ENCODE measurements at regions not wholly inside any gene's neighbourhood (a gene's known extent, or its start where the extent isn't known, plus 50 kb on each side); places are given as distances from the start of the nearest gene placed in this dataset.

DNA sequence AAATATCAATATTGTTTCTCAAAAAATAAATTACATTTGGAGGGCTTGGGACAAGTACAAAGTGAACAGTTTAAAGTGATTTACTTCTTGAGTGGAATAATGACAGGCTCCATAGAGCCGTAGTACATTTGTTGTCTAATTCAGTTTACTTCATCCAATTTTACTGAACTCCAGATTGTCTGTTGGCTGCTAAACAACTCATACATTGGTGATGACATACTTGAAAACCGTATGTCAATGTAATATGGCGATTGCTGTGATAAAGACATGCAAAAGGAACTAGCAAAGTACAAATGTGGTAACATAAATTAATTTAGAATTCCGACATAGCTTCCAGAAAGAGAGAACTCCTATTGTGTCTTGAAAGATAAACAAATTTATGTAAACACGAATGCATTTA, 1197.5 kb upstream of the CDH18 start:
- in situ Hi-C loops (cut with MboI): no loop called here
- TF ChIP-seq GABPA (IDR thresholded peaks at IDR 0.05; ENCODE audit: low read depth): no peak
- no peak for DNase-seq (ENCODE audit: low read depth, low spot score)
- no peaks in the 10 kb centered on the region for H3K36me3 ChIP-seq (ENCODE audit: control insufficient read depth in 2 of 2, insufficient read depth in 2 of 2, low read length in 1 of 2)
- no peak overlapping the region for H3K27ac ChIP-seq (ENCODE audit: control insufficient read depth, insufficient read depth)
- H3K9ac ChIP-seq (ENCODE audit: control insufficient read depth, insufficient read depth, low read length): no peak overlapping the region
- intact Hi-C loops (cut with micrococcal nuclease; ENCODE audit: unreplicated experiment): no loop called here
- ChIA-PET POLR2A (no interaction called here), RAD21 (ENCODE audit: unreplicated experiment) (no interaction called here), CTCF (no interaction called here), SMC1A (ENCODE audit: uncharacterized antibody, unreplicated experiment) (interaction anchor here (0.6 kb wide), 1 partner anchor 323 kb away, joined by 3 read pairs; no protein-coding TSS in a partner anchor)
- 20% methylated on average over 5 of the region's 5 CpGs for WGBS (ENCODE audit: insufficient coverage, insufficient replicate concordance, low lambda C conversion rate, missing lambda C conversion rate)
- no peak overlapping the region for H2AFZ ChIP-seq (ENCODE audit: control insufficient read depth, low read depth, low read length)
- ATAC-seq: no peak
- FAIRE-seq: no peak
- H3K4me1 ChIP-seq (ENCODE audit: control insufficient read depth, insufficient read depth, low read length): no peaks in the 10 kb centered on the region
- H3K27me3 ChIP-seq (replicated peaks in 1 of 2; ENCODE audit: control insufficient read depth in 2 of 2, insufficient read depth in 2 of 2, low read length in 1 of 2): no peaks in the 10 kb centered on the region
- H3K9me3 ChIP-seq (replicated peaks; ENCODE audit: control insufficient read depth, insufficient read depth, low read length): no peaks in the 10 kb centered on the region
- H3K4me3 ChIP-seq: no peak overlapping the region
- H4K20me1 ChIP-seq (ENCODE audit: control insufficient read depth, insufficient read depth): no peaks in the 10 kb centered on the region
- no peaks in the 10 kb centered on the region for H3K79me2 ChIP-seq (ENCODE audit: control insufficient read depth, insufficient read depth, low read length)
- BruUV-seq (replicated peaks): no TSS peak
- H3K4me2 ChIP-seq (ENCODE audit: control insufficient read depth, insufficient read depth): no peak overlapping the region

DNA sequence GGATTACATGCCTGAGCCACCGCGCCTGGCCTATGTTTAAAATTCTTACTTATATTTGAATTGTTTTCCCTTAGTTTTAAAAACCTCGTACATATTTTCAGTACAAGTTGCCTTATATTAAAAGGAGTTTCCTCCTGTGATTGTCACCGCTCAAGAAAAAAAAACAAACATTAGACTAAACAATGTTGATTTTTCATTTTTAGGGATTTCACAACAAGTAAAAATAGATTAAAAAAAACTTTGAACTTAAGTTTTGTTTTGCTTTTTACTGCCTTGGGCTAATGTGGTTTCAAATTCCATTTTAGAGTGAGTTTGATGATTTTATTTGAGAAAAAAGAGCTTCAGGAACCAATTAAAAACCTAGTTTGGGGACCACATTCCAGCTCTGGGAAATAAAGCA, 1196.6 kb upstream of the CDH18 start:
- H3K27me3 ChIP-seq (replicated peaks in 1 of 2; ENCODE audit: control insufficient read depth in 2 of 2, insufficient read depth in 2 of 2, low read length in 1 of 2): no peaks in the 10 kb centered on the region
- RAD21 ChIA-PET (ENCODE audit: unreplicated experiment): no interaction called here
- H3K9me3 ChIP-seq (replicated peaks; ENCODE audit: control insufficient read depth, insufficient read depth, low read length): no peaks in the 10 kb centered on the region
- H3K79me2 ChIP-seq (ENCODE audit: control insufficient read depth, insufficient read depth, low read length): no peaks in the 10 kb centered on the region
- no peak overlapping the region for H3K9ac ChIP-seq (ENCODE audit: control insufficient read depth, insufficient read depth, low read length)
- no peak overlapping the region for H3K4me3 ChIP-seq
- POLR2A ChIA-PET: interaction anchor here (0.5 kb wide), 1 partner anchor 466 kb away, joined by 3 read pairs; no protein-coding TSS in a partner anchor
- SMC1A ChIA-PET (ENCODE audit: uncharacterized antibody, unreplicated experiment): no interaction called here
- H3K36me3 ChIP-seq (ENCODE audit: control insufficient read depth in 2 of 2, insufficient read depth in 2 of 2, low read length in 1 of 2): no peaks in the 10 kb centered on the region
- H3K27ac ChIP-seq (ENCODE audit: control insufficient read depth, insufficient read depth): no peak overlapping the region
- no peaks in the 10 kb centered on the region for H4K20me1 ChIP-seq (ENCODE audit: control insufficient read depth, insufficient read depth)
- intact Hi-C loops (cut with micrococcal nuclease; ENCODE audit: unreplicated experiment): no loop called here
- H3K4me2 ChIP-seq (ENCODE audit: control insufficient read depth, insufficient read depth): no peak overlapping the region
- H2AFZ ChIP-seq (ENCODE audit: control insufficient read depth, low read depth, low read length): no peak overlapping the region
- in situ Hi-C loops (cut with MboI): no loop called here
- FAIRE-seq (no peak), DNase-seq (ENCODE audit: low read depth, low spot score) (no peak), ATAC-seq (no peak)
- BruUV-seq (replicated peaks): no TSS peak
- CTCF ChIA-PET: no interaction called here
- 68% methylated on average over 4 of the region's 4 CpGs for WGBS (ENCODE audit: insufficient coverage, insufficient replicate concordance, low lambda C conversion rate, missing lambda C conversion rate)
- H3K4me1 ChIP-seq (ENCODE audit: control insufficient read depth, insufficient read depth, low read length): no peaks in the 10 kb centered on the region
- TF ChIP-seq BMI1 (IDR thresholded peaks at IDR 0.05; ENCODE audit: borderline replicate concordance) (no peak), CHD1 (IDR thresholded peaks at IDR 0.05; ENCODE audit: low read depth, low read length) (no peak), SMAD5 (IDR thresholded peaks at IDR 0.05; ENCODE audit: low read depth) (no peak), KLF5 (IDR thresholded peaks at IDR 0.05; ENCODE audit: partially characterized antibody) (no peak), ATF7 (IDR thresholded peaks at IDR 0.05; ENCODE audit: low read depth) (no peak), STAT3 (IDR thresholded peaks at IDR 0.05; ENCODE audit: low read depth, low read length) (no peak), SIN3A (IDR thresholded peaks at IDR 0.05; ENCODE audit: low read depth, low read length) (no peak)
- TF ChIP-seq, protein P1, sequence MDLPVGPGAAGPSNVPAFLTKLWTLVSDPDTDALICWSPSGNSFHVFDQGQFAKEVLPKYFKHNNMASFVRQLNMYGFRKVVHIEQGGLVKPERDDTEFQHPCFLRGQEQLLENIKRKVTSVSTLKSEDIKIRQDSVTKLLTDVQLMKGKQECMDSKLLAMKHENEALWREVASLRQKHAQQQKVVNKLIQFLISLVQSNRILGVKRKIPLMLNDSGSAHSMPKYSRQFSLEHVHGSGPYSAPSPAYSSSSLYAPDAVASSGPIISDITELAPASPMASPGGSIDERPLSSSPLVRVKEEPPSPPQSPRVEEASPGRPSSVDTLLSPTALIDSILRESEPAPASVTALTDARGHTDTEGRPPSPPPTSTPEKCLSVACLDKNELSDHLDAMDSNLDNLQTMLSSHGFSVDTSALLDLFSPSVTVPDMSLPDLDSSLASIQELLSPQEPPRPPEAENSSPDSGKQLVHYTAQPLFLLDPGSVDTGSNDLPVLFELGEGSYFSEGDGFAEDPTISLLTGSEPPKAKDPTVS (IDR thresholded peaks at IDR 0.05; ENCODE audit: low read depth, low read length): no peak
- TF ChIP-seq, protein P2, sequence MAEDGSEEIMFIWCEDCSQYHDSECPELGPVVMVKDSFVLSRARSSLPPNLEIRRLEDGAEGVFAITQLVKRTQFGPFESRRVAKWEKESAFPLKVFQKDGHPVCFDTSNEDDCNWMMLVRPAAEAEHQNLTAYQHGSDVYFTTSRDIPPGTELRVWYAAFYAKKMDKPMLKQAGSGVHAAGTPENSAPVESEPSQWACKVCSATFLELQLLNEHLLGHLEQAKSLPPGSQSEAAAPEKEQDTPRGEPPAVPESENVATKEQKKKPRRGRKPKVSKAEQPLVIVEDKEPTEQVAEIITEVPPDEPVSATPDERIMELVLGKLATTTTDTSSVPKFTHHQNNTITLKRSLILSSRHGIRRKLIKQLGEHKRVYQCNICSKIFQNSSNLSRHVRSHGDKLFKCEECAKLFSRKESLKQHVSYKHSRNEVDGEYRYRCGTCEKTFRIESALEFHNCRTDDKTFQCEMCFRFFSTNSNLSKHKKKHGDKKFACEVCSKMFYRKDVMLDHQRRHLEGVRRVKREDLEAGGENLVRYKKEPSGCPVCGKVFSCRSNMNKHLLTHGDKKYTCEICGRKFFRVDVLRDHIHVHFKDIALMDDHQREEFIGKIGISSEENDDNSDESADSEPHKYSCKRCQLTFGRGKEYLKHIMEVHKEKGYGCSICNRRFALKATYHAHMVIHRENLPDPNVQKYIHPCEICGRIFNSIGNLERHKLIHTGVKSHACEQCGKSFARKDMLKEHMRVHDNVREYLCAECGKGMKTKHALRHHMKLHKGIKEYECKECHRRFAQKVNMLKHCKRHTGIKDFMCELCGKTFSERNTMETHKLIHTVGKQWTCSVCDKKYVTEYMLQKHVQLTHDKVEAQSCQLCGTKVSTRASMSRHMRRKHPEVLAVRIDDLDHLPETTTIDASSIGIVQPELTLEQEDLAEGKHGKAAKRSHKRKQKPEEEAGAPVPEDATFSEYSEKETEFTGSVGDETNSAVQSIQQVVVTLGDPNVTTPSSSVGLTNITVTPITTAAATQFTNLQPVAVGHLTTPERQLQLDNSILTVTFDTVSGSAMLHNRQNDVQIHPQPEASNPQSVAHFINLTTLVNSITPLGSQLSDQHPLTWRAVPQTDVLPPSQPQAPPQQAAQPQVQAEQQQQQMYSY (CRISPR knock-in tag; IDR thresholded peaks at IDR 0.05): no peak
- TF ChIP-seq, protein P3, sequence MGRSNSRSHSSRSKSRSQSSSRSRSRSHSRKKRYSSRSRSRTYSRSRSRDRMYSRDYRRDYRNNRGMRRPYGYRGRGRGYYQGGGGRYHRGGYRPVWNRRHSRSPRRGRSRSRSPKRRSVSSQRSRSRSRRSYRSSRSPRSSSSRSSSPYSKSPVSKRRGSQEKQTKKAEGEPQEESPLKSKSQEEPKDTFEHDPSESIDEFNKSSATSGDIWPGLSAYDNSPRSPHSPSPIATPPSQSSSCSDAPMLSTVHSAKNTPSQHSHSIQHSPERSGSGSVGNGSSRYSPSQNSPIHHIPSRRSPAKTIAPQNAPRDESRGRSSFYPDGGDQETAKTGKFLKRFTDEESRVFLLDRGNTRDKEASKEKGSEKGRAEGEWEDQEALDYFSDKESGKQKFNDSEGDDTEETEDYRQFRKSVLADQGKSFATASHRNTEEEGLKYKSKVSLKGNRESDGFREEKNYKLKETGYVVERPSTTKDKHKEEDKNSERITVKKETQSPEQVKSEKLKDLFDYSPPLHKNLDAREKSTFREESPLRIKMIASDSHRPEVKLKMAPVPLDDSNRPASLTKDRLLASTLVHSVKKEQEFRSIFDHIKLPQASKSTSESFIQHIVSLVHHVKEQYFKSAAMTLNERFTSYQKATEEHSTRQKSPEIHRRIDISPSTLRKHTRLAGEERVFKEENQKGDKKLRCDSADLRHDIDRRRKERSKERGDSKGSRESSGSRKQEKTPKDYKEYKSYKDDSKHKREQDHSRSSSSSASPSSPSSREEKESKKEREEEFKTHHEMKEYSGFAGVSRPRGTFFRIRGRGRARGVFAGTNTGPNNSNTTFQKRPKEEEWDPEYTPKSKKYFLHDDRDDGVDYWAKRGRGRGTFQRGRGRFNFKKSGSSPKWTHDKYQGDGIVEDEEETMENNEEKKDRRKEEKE (IDR thresholded peaks at IDR 0.05): no peak

Measured in GM12878 (cell line).